K562 (cell line): ENCODE measurements at regions not wholly inside any gene's neighbourhood (a gene's known extent, or its start where the extent isn't known, plus 50 kb on each side); places are given as distances from the start of the nearest gene placed in this dataset.

Source experiments
- ATAC-seq: fragments of 200-7000 bp; cut with Tn5 transposase; 3 replicates; pipeline ENCODE4 v1.9.1; 2020; ENCODE audit warnings: moderate library complexity
- BruUV-seq: library from RNA; stranded (reverse); fragments of 400-500 nt; replicated peaks from 2 replicates; lab custom pipeline; 2021; lab: Mats Ljungman, UMichigan
- CTCF ChIA-PET: fragments of 300-600 bp; formaldehyde crosslinking; extraction: SDS; loops from one replicate; lab custom pipeline; 2021; ENCODE audit warnings: low intra/inter-chr PET ratio; lab: Yijun Ruan, JAX
- POLR2A ChIA-PET: fragments of 300-600, 350-650 bp; sonication (Branson Sonifier 250); formaldehyde crosslinking; extraction: SDS; loops from one replicate; lab custom pipeline; 2021; ENCODE audit warnings: antibody characterized with exemption, inconsistent platforms; lab: Yijun Ruan, JAX
- DNase-seq, 4 experiments: peaks; one replicate each; pipeline versions ENCODE4 v3.0.0 to v3.0.0-alpha.2; 2011 to 2018; ENCODE audit warnings: low spot score in 3 of 4, mixed read lengths in 3 of 4; ENCODE audit errors: extremely low read depth in 1 of 4
- FAIRE-seq: peaks from 2 replicates; lab custom pipeline; 2011; peaks lifted over from hg19 to GRCh38; lab: Jason Lieb, UNC
- H2AFZ ChIP-seq: 2 replicates; pipeline ENCODE4 v1.6.0; 2011; ENCODE audit warnings: low read depth, low read length, control low read depth, inconsistent platforms
- H3K27ac ChIP-seq: fragments of 200-600 bp; 3 replicates; pipeline ENCODE4 v1.8.0; 2011; ENCODE audit warnings: low read depth, mild to moderate bottlenecking, control low read depth, inconsistent platforms, low read length, moderate library complexity, mixed read lengths; ENCODE audit errors: extremely low read depth
- H3K27me3 ChIP-seq, 2 experiments: fragments of 300-600 bp in 1 of 2; 2 replicates in 1 of 2; 3 replicates in 1 of 2; pipeline versions ENCODE4 v1.6.0 to v1.8.0; 2011; ENCODE audit warnings: inconsistent platforms in 2 of 2, low read length in 2 of 2, mild to moderate bottlenecking in 1 of 2, mixed read lengths in 1 of 2, moderate library complexity in 1 of 2; ENCODE audit not compliant: control insufficient read depth in 2 of 2, insufficient read depth in 2 of 2
- H3K36me3 ChIP-seq: fragments of 300-600 bp; 3 replicates; pipeline ENCODE4 v1.8.0; 2011; ENCODE audit warnings: mild to moderate bottlenecking, low read length, inconsistent platforms; ENCODE audit not compliant: control insufficient read depth, insufficient read depth
- H3K4me1 ChIP-seq, 2 experiments: fragments of 200-600 bp in 1 of 2; replicated peaks in 1 of 2; 2 replicates in 1 of 2; 3 replicates in 1 of 2; pipeline versions ENCODE4 v1.5.1 to v1.8.0; 2011; ENCODE audit warnings: inconsistent platforms in 2 of 2, low read length in 2 of 2, mild to moderate bottlenecking in 1 of 2, mixed read lengths in 1 of 2, moderate library complexity in 1 of 2; ENCODE audit not compliant: control insufficient read depth in 2 of 2, insufficient read depth in 2 of 2
- H3K4me2 ChIP-seq: 2 replicates; pipeline ENCODE4 v1.6.1; 2011; ENCODE audit warnings: low read length, control low read depth, inconsistent platforms, mixed read lengths; ENCODE audit not compliant: insufficient read depth
- H3K4me3 ChIP-seq: fragments of 200-600 bp; sonication (generic), shearing (Covaris generic); 2 replicates; pipeline ENCODE4 v1.5.1; 2016; ENCODE audit warnings: control low read depth, inconsistent platforms
- H3K79me2 ChIP-seq: fragments of 200-600 bp; 3 replicates; pipeline ENCODE4 v1.8.0; 2011; ENCODE audit warnings: low read length, inconsistent platforms; ENCODE audit not compliant: control insufficient read depth, insufficient read depth
- H3K9ac ChIP-seq, 2 experiments: 2 replicates each; pipeline versions ENCODE4 v1.6.0 to v1.6.1; 2011; ENCODE audit warnings: low read depth in 2 of 2, low read length in 2 of 2, control low read depth in 1 of 2, inconsistent platforms in 1 of 2, mild to moderate bottlenecking in 1 of 2, mixed read lengths in 1 of 2; ENCODE audit not compliant: insufficient read depth in 1 of 2
- H3K9me1 ChIP-seq: one replicate; pipeline ENCODE4 v1.6.0; 2011; ENCODE audit warnings: inconsistent platforms, mild to moderate bottlenecking, low read length, moderate library complexity; ENCODE audit not compliant: control insufficient read depth, insufficient read depth
- H3K9me3 ChIP-seq: replicated peaks from 2 replicates; pipeline ENCODE4 v1.5.1; 2011; ENCODE audit warnings: low read depth, low read length, inconsistent platforms; ENCODE audit not compliant: control insufficient read depth, insufficient read depth
- H4K20me1 ChIP-seq: replicated peaks from 2 replicates; pipeline ENCODE4 v1.6.1; 2011; ENCODE audit warnings: low read length, inconsistent platforms, mixed read lengths; ENCODE audit not compliant: control insufficient read depth, insufficient read depth
- BDP1 ChIP-seq: IDR thresholded peaks from 3 replicates; pipeline ENCODE4 v1.6.1; 2011; ENCODE audit not compliant: insufficient read length, insufficient read depth
- EWSR1 ChIP-seq: fragments of 450-650 bp; IDR thresholded peaks from 2 replicates; pipeline ENCODE4 v1.6.1; 2018; ENCODE audit warnings: borderline replicate concordance, mild to moderate bottlenecking, low read depth, moderate library complexity; ENCODE audit not compliant: partially characterized antibody
- GABPB1 ChIP-seq: sonication (generic); formaldehyde crosslinking; IDR thresholded peaks from 2 replicates; pipeline ENCODE4 v1.8.0; 2022; ENCODE audit warnings: mild to moderate bottlenecking, missing genetic modification reagents
- HDAC1 ChIP-seq, 2 experiments: fragments of 450-650 bp; IDR thresholded peaks; 2 replicates each; pipeline ENCODE4 v1.6.1; 2016 to 2017; ENCODE audit warnings: inconsistent platforms in 1 of 2, mild to moderate bottlenecking in 1 of 2, moderate library complexity in 1 of 2
- HDAC8 ChIP-seq: fragments of 450-650 bp; IDR thresholded peaks from 2 replicates; pipeline ENCODE4 v1.6.1; 2016; ENCODE audit warnings: mild to moderate bottlenecking, missing genetic modification characterization, moderate library complexity, missing compliant biosample characterization
- HNRNPUL1 ChIP-seq: fragments of 200-400 bp; formaldehyde crosslinking; IDR thresholded peaks from 2 replicates; pipeline ENCODE4 v1.6.1; 2017; ENCODE audit warnings: low read length
- HOXB6 ChIP-seq: fragments of 250-450 bp; sonication (Bioruptor Pico); IDR thresholded peaks from 2 replicates; pipeline ENCODE4 v1.5.1; 2022; ENCODE audit warnings: mild to moderate bottlenecking, borderline replicate concordance
- KDM5B ChIP-seq: fragments of 200-600 bp; sonication (generic); IDR thresholded peaks from 2 replicates; pipeline ENCODE4 v1.6.1; 2012; ENCODE audit warnings: low read depth, mild to moderate bottlenecking, moderate library complexity, low read length, control low read depth, inconsistent platforms; ENCODE audit not compliant: insufficient replicate concordance
- LEF1 ChIP-seq: fragments of 450-650 bp; IDR thresholded peaks from 2 replicates; pipeline ENCODE4 v1.6.1; 2016; ENCODE audit warnings: mild to moderate bottlenecking
- MCM5 ChIP-seq: fragments of 450-650 bp; IDR thresholded peaks from 2 replicates; pipeline ENCODE4 v1.6.1; 2016; ENCODE audit warnings: low read depth
- MECOM ChIP-seq: fragments of 250-450 bp; sonication (Bioruptor Pico); IDR thresholded peaks from 2 replicates; pipeline ENCODE4 v1.8.0; 2022; ENCODE audit warnings: inconsistent platforms
- MEF2A ChIP-seq: IDR thresholded peaks from 2 replicates; pipeline ENCODE4 v1.6.1; 2011; ENCODE audit warnings: low read depth, mild to moderate bottlenecking, low read length, moderate library complexity; ENCODE audit not compliant: control insufficient read depth
- RBM15 ChIP-seq: fragments of 200-400 bp; formaldehyde crosslinking; IDR thresholded peaks from 2 replicates; pipeline ENCODE4 v1.6.1; 2018; ENCODE audit warnings: mild to moderate bottlenecking, low read length, moderate library complexity; ENCODE audit not compliant: insufficient read depth
- SMAD4 ChIP-seq: fragments of 250-450 bp; sonication (Bioruptor Pico); conservative IDR thresholded peaks from 2 replicates; pipeline ENCODE4 v1.8.0; 2021; ENCODE audit warnings: inconsistent platforms, mild to moderate bottlenecking, moderate library complexity
- SOX6 ChIP-seq: fragments of 450-650 bp; IDR thresholded peaks from 2 replicates; pipeline ENCODE4 v1.6.1; 2014; ENCODE audit warnings: mild to moderate bottlenecking
- TCF3 ChIP-seq: sonication (generic); formaldehyde crosslinking; IDR thresholded peaks from 2 replicates; pipeline ENCODE4 v1.4.0; 2020; ENCODE audit warnings: mild to moderate bottlenecking, missing genetic modification reagents
- ZKSCAN3 ChIP-seq: fragments of 250-450 bp; sonication (Bioruptor Pico); IDR thresholded peaks from 2 replicates; pipeline ENCODE4 v1.4.0; 2020
- ZNF232 ChIP-seq: sonication (generic); formaldehyde crosslinking; IDR thresholded peaks from 2 replicates; pipeline ENCODE4 v1.8.0; 2022; ENCODE audit warnings: mild to moderate bottlenecking, missing genetic modification reagents
- ZNF253 ChIP-seq: fragments of 250-450 bp; sonication (Bioruptor Pico); conservative IDR thresholded peaks from 2 replicates; pipeline ENCODE4 v1.6.1; 2021; ENCODE audit warnings: mild to moderate bottlenecking
- WGBS: fragments of 100-300 bp; shearing (Covaris generic); methylation state at CpG from one replicate; pipeline ENCODE4 v1.1.6; 2016; ENCODE audit warnings: low coverage, mixed read lengths; ENCODE audit not compliant: insufficient coverage; ENCODE audit errors: missing lambda C conversion rate; 5-methylcytosine and 5-hydroxymethylcytosine counted together
- in situ Hi-C: fragments of 300-500 bp; cut with MboI; formaldehyde crosslinking; loops from 4 replicates; pipeline ENCODE4 v1.15.0; 2018; ENCODE audit warnings: inconsistent platforms, mixed read lengths
- intact Hi-C: fragments of 100-400 bp; cut with micrococcal nuclease; formaldehyde crosslinking; loops from 2 replicates; pipeline ENCODE4 v1.14.2; 2022
- TF ChIP-seq, protein P1 (sequence below): fragments of 250-450 bp; sonication (Bioruptor Pico); IDR thresholded peaks from 2 replicates; pipeline ENCODE4 v1.4.0; 2020
- TF ChIP-seq, protein P2 (sequence below): fragments of 250-450 bp; sonication (Bioruptor Pico); IDR thresholded peaks from 2 replicates; pipeline ENCODE4 v1.8.0; 2021; ENCODE audit warnings: moderate library complexity, mild to moderate bottlenecking, inconsistent platforms

DNA sequence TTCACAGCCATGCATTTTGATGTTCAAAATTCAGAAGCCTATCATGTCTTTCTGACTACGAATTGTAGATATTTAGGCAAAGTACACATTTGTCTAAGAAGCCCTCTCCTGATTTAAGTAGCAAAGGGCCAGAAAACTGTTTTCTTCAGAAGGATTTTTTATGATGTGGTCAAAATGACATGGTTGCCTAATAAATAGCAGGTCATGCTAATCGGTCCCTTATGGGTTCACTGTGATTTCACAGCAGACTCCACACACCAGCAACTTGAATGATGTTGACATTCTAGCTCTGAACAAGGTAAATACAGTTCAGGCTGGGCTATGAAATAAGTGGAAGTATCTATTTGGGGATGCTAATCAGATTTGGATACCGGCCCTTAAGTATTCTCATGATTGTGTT lies 178.7 kb upstream of the DPYD start:
- FAIRE-seq: no peak

DNA sequence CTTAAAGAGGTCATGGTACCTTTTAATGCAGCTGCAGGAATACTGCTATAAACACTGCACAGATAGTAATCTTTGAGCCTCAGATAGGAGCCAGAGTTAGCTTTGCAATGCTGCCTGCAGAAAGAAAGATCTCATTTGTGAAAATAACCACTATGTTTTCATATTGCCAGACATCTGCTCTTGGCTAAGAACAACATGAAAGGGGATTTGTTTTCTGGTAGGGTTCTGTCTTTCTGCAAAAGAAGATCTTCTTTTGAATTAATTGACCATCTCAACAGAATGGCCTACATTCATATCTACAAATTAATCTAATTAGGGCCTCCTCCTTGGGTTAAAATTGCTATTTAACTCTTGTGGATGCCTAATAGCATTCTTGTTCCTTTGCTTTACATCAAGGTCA lies 177.6 kb upstream of the DPYD start:
- BruUV-seq: no TSS peak
- DNase-seq (no peak), FAIRE-seq (no peak), ATAC-seq (no peak)
- no peaks in the 10 kb centered on the region; the same call in 1 of the 2 replicates for H3K9me3 ChIP-seq
- no peak overlapping the region for H3K27ac ChIP-seq
- H3K4me2 ChIP-seq: no peak overlapping the region
- H3K27me3 ChIP-seq: no peaks in the 10 kb centered on the region
- no peak overlapping the region for H3K4me3 ChIP-seq
- no peaks in the 10 kb centered on the region for H3K79me2 ChIP-seq
- ChIA-PET POLR2A (no interaction called here), CTCF (no interaction called here)
- intact Hi-C loops: no loop called here
- no peak overlapping the region for H2AFZ ChIP-seq
- no peaks in the 10 kb centered on the region for H3K4me1 ChIP-seq
- in situ Hi-C loops: no loop called here
- H3K9ac ChIP-seq: no peak overlapping the region
- no peaks in the 10 kb centered on the region for H3K36me3 ChIP-seq
- no peaks in the 10 kb centered on the region for H3K9me1 ChIP-seq
- no peaks in the 10 kb centered on the region for H4K20me1 ChIP-seq
- TF ChIP-seq MCM5 (no peak), SMAD4 (CRISPR knock-in tag) (no peak), BDP1 (no peak), KDM5B (no peak)
- TF ChIP-seq, protein P1, sequence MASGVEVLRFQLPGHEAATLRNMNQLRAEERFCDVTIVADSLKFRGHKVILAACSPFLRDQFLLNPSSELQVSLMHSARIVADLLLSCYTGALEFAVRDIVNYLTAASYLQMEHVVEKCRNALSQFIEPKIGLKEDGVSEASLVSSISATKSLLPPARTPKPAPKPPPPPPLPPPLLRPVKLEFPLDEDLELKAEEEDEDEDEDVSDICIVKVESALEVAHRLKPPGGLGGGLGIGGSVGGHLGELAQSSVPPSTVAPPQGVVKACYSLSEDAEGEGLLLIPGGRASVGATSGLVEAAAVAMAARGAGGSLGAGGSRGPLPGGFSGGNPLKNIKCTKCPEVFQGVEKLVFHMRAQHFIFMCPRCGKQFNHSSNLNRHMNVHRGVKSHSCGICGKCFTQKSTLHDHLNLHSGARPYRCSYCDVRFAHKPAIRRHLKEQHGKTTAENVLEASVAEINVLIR (CRISPR knock-in tag): no peak
- TF ChIP-seq, protein P2, sequence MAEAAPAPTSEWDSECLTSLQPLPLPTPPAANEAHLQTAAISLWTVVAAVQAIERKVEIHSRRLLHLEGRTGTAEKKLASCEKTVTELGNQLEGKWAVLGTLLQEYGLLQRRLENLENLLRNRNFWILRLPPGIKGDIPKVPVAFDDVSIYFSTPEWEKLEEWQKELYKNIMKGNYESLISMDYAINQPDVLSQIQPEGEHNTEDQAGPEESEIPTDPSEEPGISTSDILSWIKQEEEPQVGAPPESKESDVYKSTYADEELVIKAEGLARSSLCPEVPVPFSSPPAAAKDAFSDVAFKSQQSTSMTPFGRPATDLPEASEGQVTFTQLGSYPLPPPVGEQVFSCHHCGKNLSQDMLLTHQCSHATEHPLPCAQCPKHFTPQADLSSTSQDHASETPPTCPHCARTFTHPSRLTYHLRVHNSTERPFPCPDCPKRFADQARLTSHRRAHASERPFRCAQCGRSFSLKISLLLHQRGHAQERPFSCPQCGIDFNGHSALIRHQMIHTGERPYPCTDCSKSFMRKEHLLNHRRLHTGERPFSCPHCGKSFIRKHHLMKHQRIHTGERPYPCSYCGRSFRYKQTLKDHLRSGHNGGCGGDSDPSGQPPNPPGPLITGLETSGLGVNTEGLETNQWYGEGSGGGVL (CRISPR knock-in tag): no peak

More for the DNA sequence above, 178.7 kb upstream of the DPYD start:
- no peaks in the 10 kb centered on the region for H3K27me3 ChIP-seq
- TF ChIP-seq HDAC1 (IDR thresholded peaks at IDR 0.05): no peak
- TF ChIP-seq LEF1: no peak
- no peak for TF ChIP-seq ZNF232
- no peak for TF ChIP-seq GABPB1 (CRISPR knock-in tag)
- TF ChIP-seq RBM15: no peak
- no peak for TF ChIP-seq MECOM (CRISPR knock-in tag)
- no peak for TF ChIP-seq HDAC8 (tag)
- TF ChIP-seq HOXB6: no peak
- no peak for TF ChIP-seq TCF3 (CRISPR knock-in tag)
- no peak for TF ChIP-seq MEF2A
- TF ChIP-seq ZKSCAN3 (CRISPR knock-in tag): no peak
- TF ChIP-seq SOX6: no peak
- TF ChIP-seq ZNF253: no peak
- no peak for TF ChIP-seq HNRNPUL1
- no peak for TF ChIP-seq EWSR1
- no peak overlapping the region for H3K9ac ChIP-seq
- no peak overlapping the region for H3K4me2 ChIP-seq
- in situ Hi-C loops: no loop called here
- H2AFZ ChIP-seq: no peak overlapping the region
- H3K27ac ChIP-seq: no peak overlapping the region
- ATAC-seq (no peak), DNase-seq (no peak)
- POLR2A ChIA-PET: no interaction called here
- CTCF ChIA-PET: no interaction called here
- H3K9me1 ChIP-seq: no peaks in the 10 kb centered on the region
- intact Hi-C loops: no loop called here
- H3K9me3 ChIP-seq: no peaks in the 10 kb centered on the region
- H4K20me1 ChIP-seq: no peaks in the 10 kb centered on the region
- no peaks in the 10 kb centered on the region for H3K79me2 ChIP-seq
- H3K36me3 ChIP-seq: no peaks in the 10 kb centered on the region
- 0% methylated on average over 3 of the region's 3 CpGs for WGBS
- BruUV-seq: no TSS peak
- H3K4me1 ChIP-seq: no peaks in the 10 kb centered on the region
- H3K4me3 ChIP-seq: no peak overlapping the region
